Neuronal stem cell (in vitro differentiated cells): ENCODE measurements at regions not wholly inside any gene's neighbourhood (a gene's known extent, or its start where the extent isn't known, plus 50 kb on each side); places are given as distances from the start of the nearest gene placed in this dataset.

Experiments used
- DNase-seq: peaks from one replicate; pipeline ENCODE4 v3.0.0-alpha.2; 2013; ENCODE audit warnings: low spot score
- H2AFZ ChIP-seq: one replicate; pipeline ENCODE4 v1.6.1; 2013; ENCODE audit warnings: mild to moderate bottlenecking, low read length, inconsistent platforms
- H2AK5ac ChIP-seq: 2 replicates; pipeline ENCODE4 v1.6.1; 2013; ENCODE audit warnings: low read depth, mild to moderate bottlenecking, inconsistent platforms, low read length, moderate library complexity, mixed read lengths
- H2BK120ac ChIP-seq: 2 replicates; pipeline ENCODE4 v1.6.1; 2013; ENCODE audit warnings: low read depth, mild to moderate bottlenecking, inconsistent platforms, low read length, moderate library complexity, mixed read lengths
- H2BK12ac ChIP-seq: one replicate; pipeline ENCODE4 v1.6.1; 2013; ENCODE audit warnings: low read length, inconsistent platforms
- H2BK15ac ChIP-seq: 2 replicates; pipeline ENCODE4 v1.6.1; 2013; ENCODE audit warnings: mild to moderate bottlenecking, low read length, inconsistent platforms, mixed read lengths
- H2BK5ac ChIP-seq: one replicate; pipeline ENCODE4 v1.6.1; 2013; ENCODE audit warnings: inconsistent platforms, mild to moderate bottlenecking, low read length, moderate library complexity
- H3K14ac ChIP-seq: one replicate; pipeline ENCODE4 v1.6.1; 2013; ENCODE audit warnings: low read length, inconsistent platforms
- H3K18ac ChIP-seq: 2 replicates; pipeline ENCODE4 v1.6.1; 2013; ENCODE audit warnings: low read length, inconsistent platforms
- H3K23ac ChIP-seq: 2 replicates; pipeline ENCODE4 v1.6.1; 2013; ENCODE audit warnings: low read depth, mild to moderate bottlenecking, mixed read lengths, low read length, inconsistent platforms; ENCODE audit not compliant: poor library complexity
- H3K27ac ChIP-seq: replicated peaks from 3 replicates; pipeline ENCODE4 v1.5.1; 2013; ENCODE audit warnings: low read length, inconsistent platforms
- H3K27me3 ChIP-seq, 3 experiments: 2 replicates each; pipeline ENCODE4 v1.6.1; 2013; ENCODE audit warnings: low read length in 3 of 3, mild to moderate bottlenecking in 2 of 3, inconsistent platforms in 1 of 3, low read depth in 1 of 3, mixed read lengths in 1 of 3, moderate library complexity in 1 of 3; ENCODE audit not compliant: control insufficient read depth in 3 of 3, insufficient read depth in 3 of 3
- H3K36me3 ChIP-seq, 2 donors: replicated peaks in 1 of 2; 2 replicates each; pipeline ENCODE4 v1.6.1; 2013; ENCODE audit warnings: low read length in 2 of 2; ENCODE audit not compliant: control insufficient read depth in 2 of 2, insufficient read depth in 2 of 2
- H3K4ac ChIP-seq: 2 replicates; pipeline ENCODE4 v1.6.1; 2013; ENCODE audit warnings: inconsistent platforms, mild to moderate bottlenecking, low read length, moderate library complexity
- H3K4me1 ChIP-seq, 2 donors: 1 replicate in 1 of 2; 2 replicates in 1 of 2; pipeline ENCODE4 v1.6.1; 2013; ENCODE audit warnings: low read length in 2 of 2, low read depth in 1 of 2; ENCODE audit not compliant: control insufficient read depth in 2 of 2, insufficient read depth in 1 of 2
- H3K4me2 ChIP-seq: one replicate; pipeline ENCODE4 v1.6.1; 2013; ENCODE audit warnings: mild to moderate bottlenecking, low read length, inconsistent platforms; ENCODE audit not compliant: insufficient read depth, poor library complexity, severe bottlenecking
- H3K4me3 ChIP-seq, 2 donors: 2 replicates each; pipeline ENCODE4 v1.5.1; 2013; ENCODE audit warnings: low read length in 2 of 2, mild to moderate bottlenecking in 2 of 2, inconsistent platforms in 1 of 2, moderate library complexity in 1 of 2
- H3K79me1 ChIP-seq: one replicate; pipeline ENCODE4 v1.6.1; 2013; ENCODE audit warnings: low read depth, mild to moderate bottlenecking, inconsistent platforms, low read length, moderate library complexity
- H3K9ac ChIP-seq: one replicate; pipeline ENCODE4 v1.6.1; 2013; ENCODE audit warnings: mild to moderate bottlenecking, low read depth, low read length, inconsistent platforms; ENCODE audit not compliant: poor library complexity
- H3K9me3 ChIP-seq, 2 donors: replicated peaks in 1 of 2; 2 replicates each; pipeline versions ENCODE3 to v1.6.1; 2013; ENCODE audit warnings: low read length in 2 of 2, mild to moderate bottlenecking in 2 of 2, inconsistent platforms in 1 of 2, low read depth in 1 of 2, mixed read lengths in 1 of 2, moderate library complexity in 1 of 2; ENCODE audit not compliant: control insufficient read depth in 2 of 2, insufficient read depth in 1 of 2
- H4K8ac ChIP-seq: one replicate; pipeline ENCODE4 v1.6.1; 2013; ENCODE audit warnings: low read depth, mild to moderate bottlenecking, inconsistent platforms, low read length, moderate library complexity
- H4K91ac ChIP-seq: one replicate; pipeline ENCODE4 v1.6.1; 2013; ENCODE audit warnings: low read length, low read depth, mild to moderate bottlenecking, inconsistent platforms; ENCODE audit not compliant: poor library complexity
- WGBS, 2 donors: extraction: QIAGEN DNeasy Blood & Tissue Kit; methylation state at CpG; one replicate each; pipeline ENCODE4 v1.1.7; 2013; ENCODE audit warnings: missing lambda C conversion rate in 2 of 2, mixed read lengths in 1 of 2; ENCODE audit not compliant: insufficient read length in 2 of 2, insufficient replicate concordance in 1 of 2; ENCODE audit errors: extremely low coverage in 2 of 2; 5-methylcytosine and 5-hydroxymethylcytosine counted together

DNA sequence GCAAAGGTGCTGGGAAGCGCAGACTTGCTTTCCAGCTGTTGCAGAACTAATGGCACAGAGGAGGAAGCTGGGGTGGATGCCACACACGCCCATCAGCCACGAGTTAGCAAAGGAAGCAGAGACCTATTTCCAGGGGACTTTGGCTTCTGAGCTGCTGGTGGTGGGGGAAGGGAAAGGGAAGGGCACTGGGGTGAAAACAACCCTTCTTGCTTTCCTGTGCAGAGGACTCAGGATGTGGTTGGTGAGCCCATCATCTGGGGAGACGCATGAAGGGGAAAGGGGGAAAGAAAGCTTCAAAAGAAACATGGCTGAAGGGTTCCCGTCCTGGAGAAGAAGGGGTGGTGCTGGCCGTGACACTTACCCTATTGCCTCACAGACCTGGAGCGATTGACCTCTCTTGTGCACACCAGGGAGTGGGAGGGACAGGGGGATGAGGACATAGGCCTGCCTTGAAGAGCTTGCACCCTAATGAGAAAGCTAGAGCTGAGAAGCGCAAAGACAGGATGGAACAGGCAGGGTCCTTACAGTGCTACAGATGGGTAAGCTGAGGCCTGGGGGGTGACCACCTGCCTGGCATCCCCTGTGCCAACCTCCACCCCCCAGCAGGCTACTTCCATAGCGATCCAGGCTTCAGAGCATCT, 140.8 kb upstream of the RAB4A start:
- H2BK120ac ChIP-seq, result no peak overlapping the region
- H4K8ac ChIP-seq, result no peak overlapping the region
- no peak overlapping the region for H3K27ac ChIP-seq
- no peak overlapping the region for H2BK12ac ChIP-seq
- no peak overlapping the region for H3K4me3 ChIP-seq
- H3K79me1 ChIP-seq, result no peaks in the 10 kb centered on the region
- H3K4me1 ChIP-seq, result peaks cover 0 to 13% of the 10 kb centered on the region in 2 donors
- H2AFZ ChIP-seq, result no peak overlapping the region
- no peak overlapping the region for H4K91ac ChIP-seq
- H3K36me3 ChIP-seq, result no peaks in the 10 kb centered on the region
- H2BK15ac ChIP-seq, result no peak overlapping the region
- no peaks in the 10 kb centered on the region for H3K9me3 ChIP-seq
- H3K4me2 ChIP-seq, result no peak overlapping the region
- H2AK5ac ChIP-seq, result no peak overlapping the region
- H3K14ac ChIP-seq, result no peak overlapping the region
- H2BK5ac ChIP-seq, result peak overlapping the region; percentile 4
- no peak overlapping the region for H3K23ac ChIP-seq
- H3K4ac ChIP-seq, result no peak overlapping the region
- H3K9ac ChIP-seq, result peak overlapping the region; percentile 5
- WGBS, 2 donors, result no CpG with 5 or more reads among the region's 9 CpGs
- H3K27me3 ChIP-seq, result no peaks in the 10 kb centered on the region
- DNase-seq, result no peak
- H3K18ac ChIP-seq, result no peak overlapping the region

DNA sequence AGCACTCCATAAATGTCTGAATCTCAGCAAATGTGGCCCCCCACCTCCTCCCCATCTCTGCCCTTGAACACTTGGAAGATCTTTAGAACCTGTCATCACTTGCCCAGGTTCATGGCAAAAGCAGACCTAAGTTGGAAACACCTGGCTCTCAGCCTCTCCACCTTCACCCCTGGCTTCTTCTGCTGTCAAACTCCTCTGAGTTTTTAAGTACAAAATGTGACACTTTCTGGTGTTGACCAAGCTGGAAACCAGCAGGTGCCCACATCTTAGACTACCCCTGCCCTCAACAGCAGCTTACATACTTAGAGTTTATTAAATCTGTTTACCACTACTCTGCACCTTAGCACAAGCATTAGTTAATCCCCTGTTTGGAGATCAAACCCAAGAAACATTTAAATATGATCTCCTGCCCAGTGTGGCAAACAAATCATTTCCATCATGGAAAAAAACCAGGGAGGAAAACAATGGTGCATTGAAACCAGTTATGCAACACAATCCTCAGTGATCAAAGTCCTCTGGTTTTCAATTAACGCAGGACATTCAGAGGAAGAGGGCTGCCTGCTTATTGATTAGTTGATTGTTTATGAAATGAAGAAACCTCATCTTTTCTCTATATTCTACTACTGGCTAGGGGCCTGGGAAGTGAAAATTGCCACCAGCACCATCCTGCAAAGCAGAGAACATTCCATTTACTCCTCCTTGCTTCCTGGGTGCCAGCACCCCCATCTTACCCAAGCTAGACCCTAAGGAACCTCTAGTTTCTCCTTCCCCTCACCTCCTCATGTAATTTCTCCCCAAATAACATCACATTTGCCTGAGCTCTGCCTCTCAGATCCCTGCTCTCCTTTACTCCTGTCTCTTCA, 139.4 kb upstream of the RAB4A start:
- no peaks in the 10 kb centered on the region for H3K9me3 ChIP-seq
- no peak overlapping the region for H2BK5ac ChIP-seq

DNA sequence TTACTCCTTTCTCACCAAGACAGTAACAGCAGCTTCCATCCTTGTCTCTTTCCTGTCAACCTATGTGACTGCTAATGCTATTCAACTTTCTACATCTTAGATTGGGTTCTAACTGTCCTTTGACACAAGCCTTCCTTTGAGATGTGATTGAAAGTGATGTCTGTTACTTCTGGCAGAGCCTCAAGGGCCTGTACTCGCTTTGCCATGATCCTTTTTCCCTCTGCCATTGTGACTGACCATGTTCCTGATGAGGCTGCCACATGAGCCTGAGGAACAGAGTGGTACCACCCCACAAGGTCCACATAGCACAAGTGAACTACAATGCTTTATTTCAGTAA, 138.8 kb upstream of the RAB4A start:
- Histone ChIP-seq H3K4ac (no peak overlapping the region), H3K14ac (no peak overlapping the region), H3K4me2 (no peak overlapping the region), H3K27ac (no peak overlapping the region), H3K36me3 (no peaks in the 10 kb centered on the region), H4K91ac (no peak overlapping the region), H3K79me1 (no peaks in the 10 kb centered on the region), H3K4me1 (peaks cover 0 to 13% of the 10 kb centered on the region in 2 donors), H3K27me3 (no peaks in the 10 kb centered on the region), H4K8ac (no peak overlapping the region), H2BK5ac (no peak overlapping the region), H3K4me3 (no peak overlapping the region), H2AK5ac (no peak overlapping the region), H2BK15ac (no peak overlapping the region), H2AFZ (no peak overlapping the region), H2BK120ac (no peak overlapping the region), H3K9ac (no peak overlapping the region), H3K9me3 (no peaks in the 10 kb centered on the region), H2BK12ac (no peak overlapping the region), H3K23ac (no peak overlapping the region), H3K18ac (peak overlapping the region; percentile 21)
- DNase-seq, result no peak
- no CpG with 5 or more reads among the region's 1 CpG for WGBS, 2 donors

More for the DNA sequence above, 139.4 kb upstream of the RAB4A start:
- Histone ChIP-seq H3K23ac (no peak overlapping the region), H3K4me2 (no peak overlapping the region), H3K18ac (no peak overlapping the region), H3K79me1 (no peaks in the 10 kb centered on the region), H3K4me1 (peaks cover 0 to 13% of the 10 kb centered on the region in 2 donors), H4K91ac (no peak overlapping the region), H3K27me3 (no peaks in the 10 kb centered on the region), H2AK5ac (no peak overlapping the region), H3K36me3 (no peaks in the 10 kb centered on the region), H3K14ac (no peak overlapping the region), H3K9ac (no peak overlapping the region), H3K27ac (no peak overlapping the region), H2BK12ac (no peak overlapping the region), H2AFZ (no peak overlapping the region), H4K8ac (no peak overlapping the region), H2BK120ac (no peak overlapping the region), H3K4me3 (no peak overlapping the region), H3K4ac (no peak overlapping the region), H2BK15ac (no peak overlapping the region)
- WGBS, 2 donors, result no CpG with 5 or more reads among the region's 1 CpG
- no peak for DNase-seq

DNA sequence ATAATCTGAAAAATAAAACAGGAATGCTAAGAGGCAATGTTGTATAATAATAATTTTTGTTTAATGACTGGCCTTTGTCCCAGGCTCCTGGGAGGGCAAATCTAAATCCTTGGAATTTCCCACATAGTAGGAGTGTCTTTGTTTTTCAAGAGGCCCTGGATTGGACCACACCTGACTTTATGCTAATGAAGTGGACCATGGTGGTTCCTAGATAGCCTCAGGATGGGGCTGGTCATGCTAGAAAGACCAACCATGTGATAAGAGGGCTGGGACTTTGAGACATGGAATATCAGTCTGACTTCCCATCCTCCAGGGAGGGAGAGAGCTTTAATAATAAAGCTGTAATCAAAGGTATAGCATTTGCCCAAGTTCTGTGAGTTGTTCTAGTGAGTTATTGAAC, 138.2 kb upstream of the RAB4A start:
- Histone ChIP-seq H3K23ac (no peak overlapping the region), H3K9ac (no peak overlapping the region), H4K91ac (no peak overlapping the region), H3K9me3 (no peaks in the 10 kb centered on the region), H2BK5ac (no peak overlapping the region), H3K4ac (no peak overlapping the region), H2AK5ac (no peak overlapping the region), H2BK120ac (no peak overlapping the region), H2BK12ac (no peak overlapping the region), H3K4me2 (no peak overlapping the region), H3K36me3 (no peaks in the 10 kb centered on the region), H2BK15ac (no peak overlapping the region), H3K27ac (no peak overlapping the region), H3K4me1 (peaks cover 0 to 13% of the 10 kb centered on the region in 2 donors), H4K8ac (no peak overlapping the region), H3K27me3 (peaks cover 0 to 3% (median 0%) of the 10 kb centered on the region in 3 experiments), H3K18ac (no peak overlapping the region), H3K79me1 (no peaks in the 10 kb centered on the region), H2AFZ (no peak overlapping the region), H3K4me3 (no peak overlapping the region), H3K14ac (no peak overlapping the region)
- DNase-seq, result no peak
